GM19395 (cell line): ENCODE measurements at regions not wholly inside any gene's neighbourhood (a gene's known extent, or its start where the extent isn't known, plus 50 kb on each side); places are given as distances from the start of the nearest gene placed in this dataset.

Experiments used
- ATAC-seq: cut with Tn5 transposase; IDR thresholded peaks from one replicate; pipeline ENCODE4 v1.9.1; 2021; ENCODE audit warnings: mild to moderate bottlenecking, moderate library complexity; ENCODE audit not compliant: unreplicated experiment

DNA sequence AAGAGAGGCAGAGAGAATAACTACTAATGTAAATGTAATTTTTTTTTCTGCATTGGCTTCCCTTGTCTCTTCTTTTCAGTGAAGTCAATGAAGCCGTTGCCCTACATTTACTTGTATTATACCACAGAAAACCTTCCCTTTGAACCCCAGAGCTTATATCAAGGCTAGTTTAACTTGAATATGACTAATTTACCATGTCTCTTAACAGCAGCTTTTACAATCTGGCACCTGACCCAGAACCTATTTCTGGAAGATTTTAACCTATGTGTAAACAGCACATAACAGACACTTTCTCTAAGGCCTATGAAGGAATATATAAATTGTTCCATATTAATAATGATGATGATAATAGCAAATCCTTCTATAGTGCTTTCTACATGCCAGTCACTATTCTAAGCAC, 580.5 kb upstream of the NXPH2 start:
- no peak for ATAC-seq

DNA sequence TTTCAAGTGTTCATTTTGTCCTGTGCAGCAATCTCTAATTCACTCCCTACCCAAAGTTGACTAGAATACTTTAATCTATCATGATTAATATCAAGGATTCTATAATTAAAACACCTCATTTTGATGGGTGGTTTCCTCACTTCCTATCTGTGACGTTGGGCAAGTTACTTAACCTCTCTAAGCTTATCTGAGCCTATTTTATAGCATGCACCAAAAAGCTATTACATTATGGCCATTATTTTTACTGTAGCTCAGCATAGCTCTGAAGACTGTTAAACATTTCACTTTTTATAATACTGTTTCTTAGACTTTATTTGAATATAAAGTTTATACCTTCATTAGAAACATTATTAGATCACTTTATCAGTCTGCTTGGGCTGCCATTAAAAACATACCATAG, 579.6 kb upstream of the NXPH2 start:
- no peak for ATAC-seq

DNA sequence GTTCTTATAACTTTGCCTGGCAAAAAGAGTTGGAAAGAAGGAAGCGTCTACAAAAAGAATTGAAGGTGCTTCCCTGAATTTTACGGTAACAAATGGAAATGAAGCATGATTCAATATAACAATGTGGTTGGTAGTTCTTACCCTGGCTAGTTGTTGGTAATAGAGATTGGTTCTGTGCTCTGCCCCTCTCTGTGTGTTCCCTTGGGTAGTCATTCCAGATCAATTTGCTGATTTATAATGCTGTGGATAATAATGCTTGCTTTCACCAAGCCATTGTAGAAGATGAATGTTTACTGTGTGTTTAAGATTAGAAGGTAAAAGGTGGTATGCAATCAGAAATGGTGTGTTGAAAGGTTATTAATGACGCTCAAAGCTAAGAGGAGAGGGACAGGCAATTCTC, 577.8 kb upstream of the NXPH2 start:
- no peak for ATAC-seq

DNA sequence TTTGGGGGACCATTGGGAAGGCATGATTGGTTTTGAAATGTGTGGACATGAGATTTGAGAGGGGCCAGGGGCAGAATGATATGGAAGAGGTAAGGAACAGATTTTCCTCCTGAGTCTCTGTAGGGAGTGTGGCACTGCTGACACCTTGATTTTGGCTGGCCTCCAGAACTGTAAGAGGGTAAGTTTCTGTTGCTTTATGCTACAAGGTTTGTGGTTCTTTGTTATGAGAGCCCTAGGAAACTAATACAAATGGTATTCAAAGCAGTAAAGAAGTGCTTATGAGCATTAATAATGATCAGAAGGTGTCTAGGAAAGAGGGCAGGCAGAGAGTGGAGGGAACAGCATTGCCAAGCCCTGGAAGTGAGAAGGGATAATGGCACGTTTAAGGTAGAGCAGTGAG, 574.3 kb upstream of the NXPH2 start:
- ATAC-seq: no peak

DNA sequence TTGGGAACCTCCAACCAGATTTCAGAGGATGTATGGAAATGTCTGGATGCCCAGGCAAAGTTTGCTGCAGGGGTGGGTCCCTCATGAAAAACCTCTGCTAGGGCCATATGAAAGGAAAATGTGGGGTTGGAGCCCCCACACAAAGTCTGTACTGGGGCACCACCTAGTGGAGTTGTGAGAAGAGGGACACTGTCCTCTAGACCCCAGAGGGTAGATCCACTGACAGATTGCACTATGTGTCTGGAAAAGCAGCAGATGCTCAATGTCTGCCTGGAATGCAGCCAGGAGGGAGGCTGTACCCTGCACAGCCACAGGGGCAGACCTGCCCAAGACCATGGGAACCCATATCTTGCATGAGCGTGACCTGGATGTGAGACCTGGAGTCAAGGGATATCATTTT, 573.7 kb upstream of the NXPH2 start:
- no peak for ATAC-seq

DNA sequence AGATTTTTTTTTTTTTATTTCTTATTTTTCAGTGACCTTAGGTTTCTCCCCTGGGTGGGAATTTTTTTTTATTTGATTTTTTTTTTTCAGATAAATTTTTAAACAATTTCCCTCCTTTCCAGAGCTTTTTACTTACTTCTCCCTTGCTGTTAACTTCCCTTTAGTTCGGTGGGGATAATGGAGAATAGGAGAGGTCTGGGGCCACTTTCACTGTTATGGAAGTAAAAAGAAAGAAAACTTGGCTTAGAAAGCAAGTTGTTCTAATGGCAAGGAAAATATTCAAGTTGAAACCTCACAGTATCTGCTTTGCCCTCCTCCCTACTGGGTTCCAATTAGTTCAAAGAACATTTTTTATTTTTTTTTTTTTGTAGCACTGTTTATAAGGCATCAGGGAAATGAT, 537.1 kb upstream of the NXPH2 start:
- no peak for ATAC-seq

DNA sequence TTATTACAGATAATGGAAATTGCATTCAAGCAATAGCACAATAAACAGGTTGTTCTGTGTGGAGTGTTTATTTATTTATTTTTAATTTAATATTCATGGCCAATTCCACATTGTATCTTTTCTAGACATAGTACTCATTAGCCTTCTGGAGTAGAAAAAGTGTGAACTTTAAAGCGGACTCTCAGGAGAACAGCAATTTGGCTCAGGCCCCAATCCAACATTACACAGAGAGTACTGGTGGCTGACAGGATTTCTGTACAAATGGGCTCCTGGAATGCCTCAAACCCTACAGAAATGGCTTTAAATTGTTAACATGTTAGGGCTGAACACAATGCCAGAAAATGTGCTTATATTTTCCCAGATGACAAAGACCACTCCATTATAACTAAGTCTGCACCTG, 533.9 kb upstream of the NXPH2 start:
- no peak for ATAC-seq

DNA sequence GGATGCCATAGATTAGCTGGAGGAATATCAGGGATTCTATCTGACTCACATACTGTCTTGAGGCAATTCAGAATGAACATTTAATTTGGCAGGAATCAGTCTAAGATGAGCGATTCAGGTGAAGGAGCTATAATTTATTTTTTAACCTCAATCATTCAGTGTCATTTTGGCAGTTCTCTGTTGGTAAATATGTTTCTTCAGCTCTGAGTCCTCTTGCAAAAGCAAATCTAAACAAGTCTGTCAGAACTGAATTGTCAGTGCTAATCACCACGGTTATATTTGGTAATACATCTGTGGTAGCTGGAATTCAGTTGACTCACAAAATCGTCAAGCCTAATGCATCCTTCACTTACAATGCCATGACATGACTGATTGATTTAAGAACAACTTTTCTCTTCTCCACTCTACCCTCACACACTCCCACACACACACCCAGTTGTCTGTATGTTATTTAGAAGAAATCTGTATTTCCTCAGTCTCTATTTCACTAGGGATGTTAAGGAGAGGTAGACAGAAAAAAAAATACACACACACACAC, 516.6 kb upstream of the NXPH2 start:
- no peak for ATAC-seq

DNA sequence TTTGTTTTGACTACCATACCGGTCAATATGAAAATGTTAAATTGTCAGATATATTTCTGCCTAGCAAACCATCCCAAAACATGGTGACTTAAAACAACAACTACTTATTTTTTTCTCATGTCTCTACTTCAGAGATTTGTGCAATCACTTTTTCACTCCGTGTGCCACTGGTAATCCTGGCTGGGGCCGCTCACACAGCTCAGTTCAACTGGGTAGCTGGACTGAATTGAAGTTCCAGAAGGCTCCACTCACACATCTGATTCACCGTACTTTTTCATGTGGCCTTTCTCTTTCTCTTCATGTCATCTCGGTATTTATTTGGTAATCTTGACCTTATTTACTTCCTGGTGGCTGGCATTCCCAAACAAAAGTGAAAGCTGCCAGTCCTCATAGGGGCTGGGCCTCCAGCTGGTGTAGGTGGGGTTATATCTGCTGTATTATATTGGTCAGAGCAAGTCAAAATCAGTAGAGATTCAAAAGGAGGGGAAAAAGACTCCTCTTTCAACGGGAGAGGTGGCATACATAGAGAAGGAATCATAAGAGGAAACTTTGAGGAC, 513.9 kb upstream of the NXPH2 start:
- ATAC-seq: no peak

DNA sequence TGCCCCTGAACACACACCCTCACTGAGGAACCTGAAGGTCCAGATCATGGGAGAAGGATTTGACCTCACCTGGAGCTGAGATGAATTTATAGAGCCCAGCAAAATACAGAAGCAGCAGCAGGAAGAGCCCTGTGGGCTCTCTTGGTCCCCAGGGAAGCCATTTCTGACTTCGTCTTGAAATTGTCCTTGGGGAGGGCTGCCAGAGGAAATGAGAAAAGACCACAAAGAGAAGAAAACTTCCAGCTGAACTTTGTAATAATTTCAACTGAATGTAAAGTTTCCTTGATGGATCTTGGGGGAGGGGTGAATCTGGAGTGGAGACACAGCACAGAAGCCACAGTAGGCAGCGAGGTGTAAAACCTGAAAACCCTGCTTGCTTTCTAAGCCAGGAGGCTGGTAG, 500.9 kb upstream of the NXPH2 start:
- ATAC-seq: no peak

DNA sequence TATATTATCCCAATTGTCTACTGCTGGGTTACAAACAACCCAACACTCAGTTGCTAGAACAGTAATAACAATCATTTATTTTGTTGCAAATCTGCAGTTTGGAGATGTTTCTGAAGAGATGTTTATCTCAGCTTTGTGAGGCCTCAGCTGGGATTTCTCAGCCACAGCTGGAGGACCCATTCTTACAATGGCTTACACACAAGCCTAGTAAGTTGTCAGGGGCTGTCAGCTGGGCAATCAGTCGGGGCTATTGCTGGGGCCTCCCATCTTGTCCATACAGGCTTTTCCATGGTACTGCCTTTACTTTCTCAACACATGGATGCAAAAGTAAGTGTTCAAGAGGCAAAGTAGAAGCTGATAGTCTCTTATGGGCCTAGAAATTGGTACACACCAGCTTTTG, 491.7 kb upstream of the NXPH2 start:
- ATAC-seq: no peak

DNA sequence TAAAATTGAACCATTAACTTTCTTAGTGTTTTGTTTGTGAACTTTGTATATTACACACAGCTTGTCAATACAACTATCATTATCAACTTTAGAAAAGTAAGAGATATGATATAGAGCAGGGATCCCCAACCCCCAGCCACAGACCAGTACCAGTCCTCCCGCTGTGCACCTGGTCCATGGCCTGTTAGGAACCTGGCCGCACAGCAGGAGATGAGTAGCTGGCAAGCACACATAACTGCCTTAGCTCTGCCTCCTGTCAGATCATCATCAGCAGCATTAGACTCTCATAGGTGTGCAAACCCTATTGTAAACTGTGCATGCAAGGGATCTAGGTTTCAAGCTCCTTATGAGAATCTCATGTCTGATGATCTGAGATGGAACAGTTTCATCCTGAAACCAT, 491.0 kb upstream of the NXPH2 start:
- no peak for ATAC-seq

DNA sequence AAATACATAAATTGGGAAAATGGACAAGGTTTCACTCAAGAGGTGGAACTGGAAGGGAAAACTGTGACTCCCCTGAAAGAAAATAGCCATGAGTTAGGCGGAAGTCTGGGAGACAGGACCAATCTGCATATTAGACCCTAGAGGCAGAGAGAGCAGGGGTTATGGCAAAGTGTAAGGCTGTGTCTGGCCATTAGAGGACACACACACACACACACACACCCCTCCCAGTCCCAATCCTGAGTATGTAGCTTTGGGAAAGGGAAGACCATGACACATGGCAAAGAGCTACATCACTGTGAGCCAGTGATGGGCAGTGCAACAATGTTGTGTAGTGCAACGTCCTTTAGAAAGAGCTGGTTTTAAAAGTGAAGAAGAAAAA, 479.9 kb upstream of the NXPH2 start:
- ATAC-seq: no peak

DNA sequence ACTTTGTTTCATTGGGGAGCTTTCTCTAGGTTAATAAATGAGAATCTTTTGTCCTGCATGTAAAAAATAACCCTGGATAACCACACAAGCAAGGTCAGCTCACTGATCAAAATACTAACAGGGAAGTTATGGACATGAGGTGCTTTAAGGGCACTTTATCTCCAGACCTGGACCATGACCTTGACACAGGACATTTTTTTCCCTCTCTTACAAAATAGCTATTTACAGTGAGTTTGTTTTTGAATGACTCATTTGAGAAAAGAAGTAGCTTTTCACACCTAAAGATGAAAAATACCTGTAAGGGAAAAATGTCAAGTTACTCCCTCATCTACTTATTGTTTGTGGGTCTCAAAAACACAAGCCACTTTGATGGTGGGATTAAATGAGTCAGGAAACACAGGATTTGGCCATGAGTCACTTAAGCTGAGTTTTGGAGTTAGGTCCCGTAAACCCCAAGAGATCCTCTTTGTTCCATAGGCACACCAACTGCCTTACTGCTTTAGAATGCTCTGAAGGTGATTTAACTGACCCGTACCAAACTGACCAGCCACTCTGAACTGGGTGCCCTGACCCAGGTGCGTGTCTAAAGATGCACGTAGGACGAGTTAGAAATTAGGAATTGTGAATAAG, 479.3 kb upstream of the NXPH2 start:
- ATAC-seq: no peak

DNA sequence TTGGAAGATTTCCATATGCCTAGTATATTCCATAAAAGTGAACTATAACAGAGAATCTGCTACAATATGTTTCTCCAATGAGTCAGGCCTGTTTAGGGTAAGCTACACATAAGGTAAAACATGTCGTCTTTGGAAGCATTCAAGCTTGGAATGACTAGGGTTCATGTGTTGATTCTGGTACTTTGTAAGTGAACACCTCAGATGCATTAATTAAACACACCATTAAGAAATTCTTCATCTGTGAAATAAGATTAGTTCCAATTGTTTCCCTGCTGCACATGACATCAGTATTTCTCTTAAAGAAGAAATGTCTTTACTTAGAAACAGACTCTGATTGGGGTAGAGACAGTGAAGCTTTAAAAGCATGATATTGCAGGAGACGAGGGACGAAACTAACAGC, 461.1 kb upstream of the NXPH2 start:
- ATAC-seq: no peak

DNA sequence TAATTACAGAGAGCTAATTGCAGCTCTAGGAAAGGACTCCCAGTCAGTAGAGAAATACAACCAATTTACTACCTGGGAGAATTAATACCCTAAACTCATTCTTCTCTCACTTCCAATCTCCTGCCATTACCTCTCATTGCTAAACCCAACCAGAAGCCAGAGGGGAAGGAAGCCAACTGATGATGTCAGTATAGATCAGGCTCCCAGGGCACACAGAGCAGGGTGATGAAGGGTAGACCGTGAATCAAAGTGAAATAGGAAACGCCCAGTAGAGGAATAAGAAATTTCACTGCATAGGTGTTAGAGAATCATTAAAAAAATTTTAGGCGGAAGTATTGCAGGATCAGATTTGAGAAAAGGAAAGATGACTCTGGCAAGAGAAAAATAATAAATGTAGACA, 456.8 kb upstream of the NXPH2 start:
- no peak for ATAC-seq

DNA sequence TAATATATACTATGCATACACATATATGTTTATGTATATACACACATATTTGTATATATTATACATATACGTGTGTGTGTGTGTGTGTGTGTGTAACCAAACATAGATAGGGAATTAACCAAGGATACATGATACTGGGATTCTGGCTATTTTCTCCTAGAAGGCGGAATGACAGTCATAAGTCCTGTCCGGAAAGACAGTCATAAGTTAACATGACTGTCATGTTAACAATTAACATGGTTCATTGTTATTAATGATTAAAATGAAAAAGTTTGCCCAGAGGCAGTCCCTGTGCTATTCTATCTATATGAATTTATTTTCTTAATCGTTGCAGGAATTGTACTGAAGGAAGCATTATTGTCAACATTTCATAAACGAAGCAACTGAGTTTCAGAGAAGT, 450.7 kb upstream of the NXPH2 start:
- no peak for ATAC-seq

DNA sequence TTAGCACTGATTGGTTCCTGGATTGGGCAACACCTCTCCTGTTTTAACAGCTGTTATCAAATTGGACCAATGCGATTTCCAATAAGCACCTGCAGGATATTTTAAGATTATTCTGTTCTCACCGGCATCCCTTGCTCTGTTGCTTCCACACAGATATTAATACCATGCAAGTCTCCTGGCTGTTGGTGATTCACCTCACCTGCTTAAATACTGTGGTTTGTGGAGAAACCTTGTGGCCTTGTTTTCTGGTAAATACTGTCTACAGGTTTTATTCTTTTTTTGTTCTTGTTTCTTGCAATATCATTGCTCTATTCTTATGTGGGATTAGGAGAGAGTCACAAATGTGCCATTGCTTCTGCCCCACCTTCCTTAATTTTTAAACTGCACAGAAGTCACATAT, 448.1 kb upstream of the NXPH2 start:
- no peak for ATAC-seq

DNA sequence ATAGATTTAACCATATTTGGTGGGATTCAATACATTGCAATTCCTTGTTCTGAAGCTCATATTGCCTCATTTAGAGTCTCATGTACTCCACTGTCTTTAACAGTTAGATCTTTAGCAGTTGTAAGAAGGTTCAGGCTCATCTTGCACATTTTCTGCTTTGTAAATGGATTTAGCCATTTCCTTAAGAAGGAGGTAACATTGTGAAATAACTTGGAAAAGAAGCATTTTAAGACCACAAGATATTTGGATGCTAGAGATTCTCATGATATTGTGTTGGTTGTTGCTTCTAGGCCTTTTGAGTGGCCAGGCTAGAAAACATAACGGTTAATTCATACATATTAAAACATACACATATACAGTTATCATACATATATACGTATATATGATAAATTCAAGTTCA, 445.8 kb upstream of the NXPH2 start:
- ATAC-seq: no peak

DNA sequence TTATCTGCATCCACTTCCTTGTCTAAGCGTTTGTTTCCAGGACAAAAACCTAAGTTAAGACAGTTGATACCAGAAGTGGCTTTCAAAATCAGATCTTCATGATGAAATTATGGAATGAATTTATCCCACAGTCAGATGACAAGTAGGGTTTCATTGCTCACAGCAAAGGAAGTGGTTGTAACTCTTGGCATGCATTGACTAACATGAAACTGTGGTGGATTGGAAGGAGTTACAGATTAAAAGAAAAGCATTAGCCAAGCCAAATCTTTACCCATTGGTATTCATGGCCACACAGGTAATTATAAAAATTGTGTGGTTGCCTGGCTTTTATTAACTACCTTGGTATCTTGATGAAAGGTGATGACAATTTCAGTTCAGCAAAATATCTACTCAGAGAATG, 438.0 kb upstream of the NXPH2 start:
- ATAC-seq: no peak

DNA sequence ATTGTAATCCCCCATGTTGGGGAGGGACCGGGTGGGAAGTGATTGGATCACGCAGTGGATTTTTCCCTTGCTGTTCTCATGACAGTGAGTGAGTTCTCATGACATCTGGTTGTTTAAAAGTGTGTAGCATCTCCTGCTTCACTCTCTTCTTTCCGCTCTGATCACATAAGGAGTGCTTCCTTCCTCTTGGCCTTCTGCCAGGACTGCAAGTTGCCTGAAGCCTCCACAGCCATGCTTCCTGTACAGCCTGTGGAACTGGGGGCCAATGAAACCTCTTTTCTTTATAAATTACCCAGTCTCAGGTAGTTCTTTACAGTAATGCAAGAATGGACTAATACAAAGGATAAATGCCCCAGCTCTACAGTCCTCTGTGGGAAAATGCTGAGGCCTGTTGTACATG, 437.5 kb upstream of the NXPH2 start:
- ATAC-seq: no peak

DNA sequence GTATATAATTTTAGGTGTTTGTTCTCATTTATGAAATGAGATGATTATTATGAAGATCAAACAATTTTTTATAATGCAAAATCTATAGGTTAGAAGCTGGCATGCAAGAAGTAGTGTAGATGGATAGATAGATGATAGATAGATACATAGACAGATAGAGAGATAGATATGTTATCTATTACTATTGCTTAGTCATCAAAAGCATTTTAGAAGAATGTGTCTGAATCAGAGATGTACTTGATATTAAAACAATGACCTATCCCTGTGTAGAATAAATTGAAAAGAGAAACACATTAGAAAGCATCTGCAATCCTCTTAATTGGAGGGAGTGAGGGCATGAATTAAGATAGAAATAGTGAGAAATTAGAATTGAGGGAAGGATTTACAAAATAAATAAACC, 436.2 kb upstream of the NXPH2 start:
- no peak for ATAC-seq

DNA sequence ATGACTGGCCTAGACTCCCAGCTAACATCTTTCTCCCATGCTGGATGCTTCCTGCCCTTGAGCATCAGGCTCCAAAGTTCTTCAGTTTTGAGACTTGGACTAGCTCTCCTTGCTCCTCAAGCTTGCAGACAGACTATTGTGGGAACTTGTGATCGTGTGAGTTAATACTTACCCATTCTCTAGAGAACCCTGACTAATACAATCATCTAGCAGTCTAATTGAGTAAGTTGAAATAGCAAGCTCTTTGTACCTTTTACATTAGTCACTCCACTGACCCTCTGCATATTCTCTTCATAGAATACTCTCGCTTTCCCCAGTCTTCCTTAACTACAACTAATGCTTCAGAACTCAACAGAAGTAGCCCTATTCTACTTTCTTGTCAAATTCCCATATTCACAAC, 434.6 kb upstream of the NXPH2 start:
- ATAC-seq: no peak
